ENCODE measurements at regions not wholly inside any gene's neighbourhood (a gene's known extent, or its start where the extent isn't known, plus 50 kb on each side); places are given as distances from the start of the nearest gene placed in this dataset.
A peak's percentile ranks its signal among the peaks of the same experiment; 100 is the strongest.
"Not testable (repeated sequence)": the region's sequence is repeated elsewhere in the genome, so short reads cannot be mapped to it uniquely, and the experiment has no call there.

GRCh38 chr4:82247171-82247570 lies 126.6 kb downstream of the HNRNPD start:
- DNase-seq = no peak

- no peak for DNase-seq
These were observed 132.3 kb downstream of the HNRNPD start for GRCh38 chr4:82241534-82241933.

GRCh38 chr4:82240410-82240809 lies 133.4 kb downstream of the HNRNPD start:
- no peak for DNase-seq

- not testable (repeated sequence) for DNase-seq
These were observed 136.6 kb downstream of the HNRNPD start for GRCh38 chr4:82237142-82237541.

GRCh38 chr4:82235346-82235745 lies 138.4 kb downstream of the HNRNPD start:
- DNase-seq = no peak

- DNase-seq = no peak
These were observed 140.9 kb downstream of the HNRNPD start for GRCh38 chr4:82232891-82233290.

- DNase-seq = no peak
These were observed 142.0 kb downstream of the HNRNPD start for GRCh38 chr4:82231806-82232205.

GRCh38 chr4:82230306-82230705 lies 143.5 kb downstream of the HNRNPD start:
- no peak for DNase-seq

- no peak for DNase-seq
These were observed 148.8 kb downstream of the HNRNPD start for GRCh38 chr4:82225030-82225429.

- DNase-seq = no peak
These were observed 150.1 kb downstream of the HNRNPD start for GRCh38 chr4:82223715-82224114.

- no peak for DNase-seq
These were observed 154.4 kb downstream of the HNRNPD start for GRCh38 chr4:82219346-82219745.

- peak; percentile 2 for DNase-seq
These were observed 155.6 kb downstream of the HNRNPD start for GRCh38 chr4:82217986-82218715.

- DNase-seq = no peak
These were observed 157.6 kb downstream of the HNRNPD start for GRCh38 chr4:82216219-82216618.

- DNase-seq = no peak
These were observed 158.0 kb downstream of the HNRNPD start for GRCh38 chr4:82215800-82216199.

- no peak for DNase-seq
These were observed 158.8 kb downstream of the HNRNPD start for GRCh38 chr4:82215039-82215438.

- DNase-seq = no peak
These were observed 160.0 kb downstream of the HNRNPD start for GRCh38 chr4:82213485-82214417.

- peak; percentile 37 for DNase-seq
These were observed 171.8 kb downstream of the HNRNPD start for GRCh38 chr4:82201805-82202641.

GRCh38 chr4:82201303-82201702 lies 172.5 kb downstream of the HNRNPD start:
- peak; percentile 69 for DNase-seq

- DNase-seq = no peak
These were observed 173.7 kb downstream of the HNRNPD start for GRCh38 chr4:82200046-82200445.

- DNase-seq = no peak
These were observed 179.5 kb downstream of the HNRNPD start for GRCh38 chr4:82194329-82194728.

- no peak for DNase-seq
These were observed 181.6 kb downstream of the HNRNPD start for GRCh38 chr4:82192017-82192673.

- no peak for DNase-seq
These were observed 192.0 kb downstream of the HNRNPD start for GRCh38 chr4:82181789-82182188.

GRCh38 chr4:82172186-82172585 lies 201.6 kb downstream of the HNRNPD start:
- DNase-seq = no peak

Measured in NCI-H345 (cell line).